Neural cell (in vitro differentiated cells): ENCODE measurements at regions not wholly inside any gene's neighbourhood (a gene's known extent, or its start where the extent isn't known, plus 50 kb on each side); places are given as distances from the start of the nearest gene placed in this dataset.

Experiments used
- CTCF ChIP-seq: fragments of 450-650 bp; IDR thresholded peaks from 2 replicates; pipeline ENCODE4 v1.5.1; 2014; ENCODE audit warnings: antibody characterized with exemption, mild to moderate bottlenecking, moderate library complexity; ENCODE audit not compliant: poor library complexity, severe bottlenecking
- EP300 ChIP-seq: fragments of 450-650 bp; conservative IDR thresholded peaks from 2 replicates; pipeline ENCODE4 v1.6.1; 2014; ENCODE audit warnings: antibody characterized with exemption, mild to moderate bottlenecking, moderate library complexity; ENCODE audit not compliant: poor library complexity, severe bottlenecking
- EZH2 ChIP-seq: fragments of 200-600, 300-800 bp; shearing (Covaris generic), sonication (generic); IDR thresholded peaks from 2 replicates; pipeline ENCODE4 v1.6.1; 2014; ENCODE audit warnings: antibody characterized with exemption, low read length, borderline replicate concordance, mild to moderate bottlenecking; ENCODE audit not compliant: insufficient read depth, poor library complexity, severe bottlenecking
- POLR2AphosphoS5 ChIP-seq: IDR thresholded peaks from 2 replicates; pipeline ENCODE4 v1.6.1; 2012
- RAD21 ChIP-seq: fragments of 450-650 bp; conservative IDR thresholded peaks from 2 replicates; pipeline ENCODE4 v1.6.1; 2014; ENCODE audit warnings: antibody characterized with exemption, mild to moderate bottlenecking, moderate library complexity
- REST ChIP-seq: IDR thresholded peaks from 2 replicates; pipeline ENCODE4 v1.6.1; 2012; ENCODE audit warnings: borderline replicate concordance
- SMC3 ChIP-seq: fragments of 450-650 bp; conservative IDR thresholded peaks from 2 replicates; pipeline ENCODE4 v1.6.1; 2014; ENCODE audit warnings: antibody characterized with exemption, mild to moderate bottlenecking, moderate library complexity; ENCODE audit not compliant: poor library complexity
- TAF1 ChIP-seq: IDR thresholded peaks from 2 replicates; pipeline ENCODE4 v1.6.1; 2012; ENCODE audit warnings: low read depth

- no peak for TF ChIP-seq EZH2
- no peak for TF ChIP-seq CTCF
- TF ChIP-seq POLR2AphosphoS5: no peak
- TF ChIP-seq EP300: no peak
- TF ChIP-seq REST: no peak
- TF ChIP-seq SMC3: no peak
- TF ChIP-seq RAD21: no peak
- no peak for TF ChIP-seq TAF1
Measured at GRCh38 chr3:29202378-29202777, 78.5 kb upstream of the RBMS3 start.
